ENCODE measurements at regions not wholly inside any gene's neighbourhood (a gene's known extent, or its start where the extent isn't known, plus 50 kb on each side); places are given as distances from the start of the nearest gene placed in this dataset.

- no peaks in the 10 kb centered on the region for H3K4me1 Mint-ChIP-seq
- intact Hi-C loops (cut with micrococcal nuclease), result no loop called here
Measured at GRCh38 chr3:150097588-150097890, 126.8 kb upstream of the PFN2 start.

GRCh38 chr3:150096700-150097587 lies 126.2 kb upstream of the PFN2 start:
- intact Hi-C loops (cut with micrococcal nuclease), result no loop called here
- Mint-ChIP-seq H3K27ac (no peak overlapping the region), H3K4me3 (no peak overlapping the region), H3K36me3 (no peaks in the 10 kb centered on the region), H3K9me3 (peaks cover 0 to 2% of the 10 kb centered on the region in 2 donors), H3K27me3 (ENCODE audit: low read depth in 2 of 2) (peaks cover 0 to 7% of the 10 kb centered on the region in 2 donors), H3K4me1 (no peaks in the 10 kb centered on the region)
- H3K4me1 ChIP-seq (ENCODE audit: control insufficient read depth, insufficient read depth, low read length), result no peaks in the 10 kb centered on the region
- no peaks in the 10 kb centered on the region for H3K27me3 ChIP-seq (ENCODE audit: control insufficient read depth, insufficient read depth, low read length)
- H3K36me3 ChIP-seq (ENCODE audit: control insufficient read depth, insufficient read depth, low read length), result no peaks in the 10 kb centered on the region
- H3K27ac ChIP-seq (ENCODE audit: low read length), result no peak overlapping the region
- WGBS (ENCODE audit: insufficient coverage), result 80% methylated on average over 2 of the region's 3 CpGs
- H3K9me3 ChIP-seq (ENCODE audit: control insufficient read depth, insufficient read depth, low read length), result no peaks in the 10 kb centered on the region
- ATAC-seq (no peak), DNase-seq (no peak)
- H3K4me3 ChIP-seq (ENCODE audit: low read length), result no peak overlapping the region
- no peak for TF ChIP-seq CTCF (IDR thresholded peaks at IDR 0.05)

More at GRCh38 chr3:150097588-150097890, 126.8 kb upstream of the PFN2 start:
- no peak for TF ChIP-seq CTCF (IDR thresholded peaks at IDR 0.05)
- Histone ChIP-seq H3K9me3 (ENCODE audit: control insufficient read depth, insufficient read depth, low read length) (no peaks in the 10 kb centered on the region), H3K4me3 (ENCODE audit: low read length) (no peak overlapping the region), H3K36me3 (ENCODE audit: control insufficient read depth, insufficient read depth, low read length) (no peaks in the 10 kb centered on the region), H3K27me3 (ENCODE audit: control insufficient read depth, insufficient read depth, low read length) (no peaks in the 10 kb centered on the region), H3K27ac (ENCODE audit: low read length) (no peak overlapping the region), H3K4me1 (ENCODE audit: control insufficient read depth, insufficient read depth, low read length) (no peaks in the 10 kb centered on the region)
- no peak for ATAC-seq
- Mint-ChIP-seq H3K9me3 (peaks cover 0 to 2% of the 10 kb centered on the region in 2 donors), H3K27me3 (ENCODE audit: low read depth in 2 of 2) (peaks cover 0 to 5% of the 10 kb centered on the region in 2 donors), H3K4me3 (no peak overlapping the region), H3K36me3 (no peaks in the 10 kb centered on the region), H3K27ac (no peak overlapping the region)
- DNase-seq, result no peak
- 83% methylated on average over 1 of the region's 4 CpGs for WGBS (ENCODE audit: insufficient coverage)

GRCh38 chr3:150094150-150094933 lies 123.6 kb upstream of the PFN2 start:
- DNase-seq, result no peak
- Mint-ChIP-seq H3K36me3 (no peaks in the 10 kb centered on the region), H3K4me3 (no peak overlapping the region), H3K27me3 (ENCODE audit: low read depth in 2 of 2) (peaks cover 0 to 7% of the 10 kb centered on the region in 2 donors), H3K27ac (no peak overlapping the region), H3K9me3 (no peaks in the 10 kb centered on the region), H3K4me1 (no peaks in the 10 kb centered on the region)
- ATAC-seq, result no peak
- H3K9me3 ChIP-seq (ENCODE audit: control insufficient read depth, insufficient read depth, low read length), result no peaks in the 10 kb centered on the region
- H3K36me3 ChIP-seq (ENCODE audit: control insufficient read depth, insufficient read depth, low read length), result no peaks in the 10 kb centered on the region
- H3K27ac ChIP-seq (ENCODE audit: low read length), result no peak overlapping the region
- no peaks in the 10 kb centered on the region for H3K27me3 ChIP-seq (ENCODE audit: control insufficient read depth, insufficient read depth, low read length)
- intact Hi-C loops (cut with micrococcal nuclease), result no loop called here
- H3K4me1 ChIP-seq (ENCODE audit: control insufficient read depth, insufficient read depth, low read length), result no peaks in the 10 kb centered on the region
- H3K4me3 ChIP-seq (ENCODE audit: low read length), result no peak overlapping the region
- 92% methylated on average over 6 of the region's 7 CpGs for WGBS (ENCODE audit: insufficient coverage)
- TF ChIP-seq CTCF (IDR thresholded peaks at IDR 0.05), result no peak

Measured in natural killer cell (primary cell).